Choroid plexus epithelial cell (primary cell): ENCODE measurements at regions not wholly inside any gene's neighbourhood (a gene's known extent, or its start where the extent isn't known, plus 50 kb on each side); places are given as distances from the start of the nearest gene placed in this dataset.
A peak's percentile ranks its signal among the peaks of the same experiment; 100 is the strongest.

Experiments
- DNase-seq: peaks from one replicate; pipeline ENCODE4 v3.0.0-alpha.2; 2010; ENCODE audit warnings: low read depth
- H3K4me3 ChIP-seq: 2 replicates; pipeline ENCODE4 v1.5.1; 2011; ENCODE audit warnings: low read depth, mild to moderate bottlenecking, control low read depth, low read length, moderate library complexity
- CTCF ChIP-seq: conservative IDR thresholded peaks from 2 replicates; pipeline ENCODE4 v1.5.1; 2011; ENCODE audit warnings: low read depth, mild to moderate bottlenecking, control low read depth, inconsistent platforms, low read length, moderate library complexity

DNA sequence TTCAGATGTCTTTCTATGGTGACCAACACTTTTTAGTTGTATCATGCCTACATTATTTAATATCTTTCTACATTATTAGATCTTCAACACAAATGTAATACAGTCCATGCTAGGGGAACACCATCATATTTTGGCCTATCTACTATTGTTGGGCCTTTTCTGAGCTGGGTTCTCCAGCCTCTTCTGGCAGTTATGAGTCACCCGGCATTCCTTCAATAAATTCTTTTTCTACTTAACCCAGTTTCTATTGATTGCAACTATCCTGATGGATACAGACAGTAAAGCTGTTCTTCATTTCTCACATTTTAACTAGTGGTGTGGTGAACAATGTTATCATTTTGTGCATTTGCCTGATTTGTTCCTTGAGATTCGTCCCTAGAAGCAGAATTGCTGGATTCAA is 529.3 kb downstream of the BNC2 start:
- H3K4me3 ChIP-seq: no peak overlapping the region
- TF ChIP-seq CTCF: no peak
- peak; percentile 47 for DNase-seq

DNA sequence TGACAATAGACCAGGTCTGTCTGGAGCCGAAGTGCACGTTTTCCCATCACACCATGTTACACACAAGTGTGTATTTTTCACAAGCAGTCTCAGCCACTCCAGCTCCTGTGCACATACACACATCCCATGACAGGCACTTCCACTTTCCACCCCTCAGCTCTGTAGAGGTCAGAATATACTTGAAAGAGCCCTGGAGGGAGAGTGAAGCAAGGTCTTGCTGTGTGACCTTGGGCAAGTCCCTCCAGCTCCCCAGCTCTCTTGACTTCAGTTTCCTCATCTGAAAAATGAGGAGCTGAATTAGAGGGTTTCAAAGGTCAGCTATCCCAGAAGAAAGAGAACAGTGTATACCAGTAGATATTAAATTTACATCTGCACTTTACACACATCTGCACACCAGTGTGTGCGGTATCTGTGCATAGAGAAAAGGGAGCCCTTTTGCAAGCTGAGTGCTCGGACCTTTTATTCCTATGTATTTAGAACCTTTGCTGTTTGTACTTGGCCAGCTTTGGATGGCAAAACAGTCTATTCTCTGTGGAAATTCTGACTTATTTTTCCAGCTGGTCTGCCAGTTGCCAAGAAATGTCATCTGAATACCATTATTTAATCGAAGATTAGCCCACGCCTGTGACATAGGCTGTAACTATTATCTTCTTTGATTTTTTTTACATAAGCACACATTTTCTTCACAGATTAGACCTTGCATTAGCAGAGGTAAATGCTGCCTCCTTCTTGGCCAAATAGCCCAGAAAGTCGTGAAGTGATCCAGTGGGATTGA is 528.0 kb downstream of the BNC2 start:
- no peak overlapping the region for H3K4me3 ChIP-seq
- no peak for TF ChIP-seq CTCF
- DNase-seq: no peak

- DNase-seq: no peak
- no peak overlapping the region for H3K4me3 ChIP-seq
- TF ChIP-seq CTCF: no peak
These were observed 526.9 kb downstream of the BNC2 start for GRCh38 chr9:16343249-16344237.

DNA sequence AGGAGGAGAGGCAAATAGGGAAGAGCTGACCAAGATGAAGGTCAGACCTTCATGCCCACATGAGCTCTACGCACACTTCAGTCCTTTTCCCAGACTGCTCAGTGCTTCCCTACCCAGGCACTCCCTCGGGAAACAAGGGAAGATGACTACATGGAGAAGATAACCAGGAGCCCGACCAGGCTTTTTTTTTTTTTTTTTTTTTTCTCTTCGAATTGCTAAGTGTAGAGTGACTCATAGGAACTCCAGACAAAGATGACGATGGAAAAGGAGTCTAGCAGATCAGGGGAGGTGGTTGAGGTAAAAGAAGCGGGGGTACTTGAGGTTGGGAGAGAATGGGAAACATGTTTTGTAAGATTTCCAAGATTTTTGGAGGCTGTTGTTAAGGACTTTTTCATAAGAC is 526.1 kb downstream of the BNC2 start:
- TF ChIP-seq CTCF: no peak
- peak; percentile 89 for DNase-seq

GRCh38 chr9:16345902-16346301 is 524.6 kb downstream of the BNC2 start:
- no peak for TF ChIP-seq CTCF
- DNase-seq: no peak
- H3K4me3 ChIP-seq: no peak overlapping the region

More for the DNA sequence above, 526.1 kb downstream of the BNC2 start:
- H3K4me3 ChIP-seq: no peak overlapping the region

- H3K4me3 ChIP-seq: no peak overlapping the region
- DNase-seq: no peak
- TF ChIP-seq CTCF: no peak
These were observed 522.6 kb downstream of the BNC2 start for GRCh38 chr9:16347886-16348285.
